HG03460 (cell line): ENCODE measurements at regions not wholly inside any gene's neighbourhood (a gene's known extent, or its start where the extent isn't known, plus 50 kb on each side); places are given as distances from the start of the nearest gene placed in this dataset.

Experiments
- ATAC-seq: cut with Tn5 transposase; IDR thresholded peaks from one replicate; pipeline ENCODE4 v1.9.1; 2021; ENCODE audit not compliant: unreplicated experiment

GRCh38 chr10:78742730-78743615 lies 325.8 kb upstream of the ZMIZ1 start:
- no peak for ATAC-seq

GRCh38 chr10:78744056-78744455 lies 324.7 kb upstream of the ZMIZ1 start:
- ATAC-seq = no peak

GRCh38 chr10:78744491-78745090 lies 324.2 kb upstream of the ZMIZ1 start:
- ATAC-seq = no peak

GRCh38 chr10:78745441-78745840 lies 323.3 kb upstream of the ZMIZ1 start:
- no peak for ATAC-seq

GRCh38 chr10:78746155-78746763 lies 322.5 kb upstream of the ZMIZ1 start:
- no peak for ATAC-seq

- ATAC-seq = no peak
These were observed 321.1 kb upstream of the ZMIZ1 start for GRCh38 chr10:78747401-78748234.

- no peak for ATAC-seq
These were observed 320.6 kb upstream of the ZMIZ1 start for GRCh38 chr10:78748235-78748533.

GRCh38 chr10:78749200-78749599 lies 319.6 kb upstream of the ZMIZ1 start:
- no peak for ATAC-seq

- ATAC-seq = no peak
These were observed 318.9 kb upstream of the ZMIZ1 start for GRCh38 chr10:78749898-78750297.

GRCh38 chr10:78750418-78750817 lies 318.3 kb upstream of the ZMIZ1 start:
- ATAC-seq = no peak

- no peak for ATAC-seq
These were observed 317.1 kb upstream of the ZMIZ1 start for GRCh38 chr10:78751716-78752115.

GRCh38 chr10:78752221-78752620 lies 316.5 kb upstream of the ZMIZ1 start:
- ATAC-seq = no peak

- ATAC-seq = no peak
These were observed 316.1 kb upstream of the ZMIZ1 start for GRCh38 chr10:78752708-78753107.

GRCh38 chr10:78754269-78755062 lies 314.3 kb upstream of the ZMIZ1 start:
- no peak for ATAC-seq

GRCh38 chr10:78755063-78755701 lies 313.6 kb upstream of the ZMIZ1 start:
- no peak for ATAC-seq

- ATAC-seq = no peak
These were observed 312.8 kb upstream of the ZMIZ1 start for GRCh38 chr10:78755877-78756455.

- ATAC-seq = no peak
These were observed 312.0 kb upstream of the ZMIZ1 start for GRCh38 chr10:78756604-78757343.

GRCh38 chr10:78757344-78757925 lies 311.3 kb upstream of the ZMIZ1 start:
- no peak for ATAC-seq

GRCh38 chr10:78758176-78758575 lies 310.6 kb upstream of the ZMIZ1 start:
- no peak for ATAC-seq
